Endothelial cell (in vitro differentiated cells): ENCODE measurements at regions not wholly inside any gene's neighbourhood (a gene's known extent, or its start where the extent isn't known, plus 50 kb on each side); places are given as distances from the start of the nearest gene placed in this dataset.

Experiments
- DNase-seq: peaks from one replicate; pipeline ENCODE4 v3.0.0; 2021; ENCODE audit warnings: low spot score
- H3K27ac Mint-ChIP-seq: one replicate; pipeline ENCODE4 v1.8.0; 2021; ENCODE audit warnings: mixed read lengths, inconsistent platforms; ENCODE audit not compliant: unreplicated experiment
- H3K27me3 Mint-ChIP-seq: one replicate; pipeline ENCODE4 v1.8.0; 2021; ENCODE audit warnings: mild to moderate bottlenecking, moderate library complexity, mixed read lengths, inconsistent platforms; ENCODE audit not compliant: unreplicated experiment
- H3K36me3 Mint-ChIP-seq: one replicate; pipeline ENCODE4 v1.8.0; 2021; ENCODE audit warnings: mild to moderate bottlenecking, low read depth, mixed read lengths, inconsistent platforms; ENCODE audit not compliant: unreplicated experiment
- H3K4me1 Mint-ChIP-seq: one replicate; pipeline ENCODE4 v1.8.0; 2021; ENCODE audit warnings: mild to moderate bottlenecking, mixed read lengths, inconsistent platforms; ENCODE audit not compliant: unreplicated experiment
- H3K4me3 Mint-ChIP-seq: one replicate; pipeline ENCODE4 v1.8.0; 2021; ENCODE audit warnings: mild to moderate bottlenecking, mixed read lengths, inconsistent platforms; ENCODE audit not compliant: unreplicated experiment
- H3K9me3 Mint-ChIP-seq: one replicate; pipeline ENCODE4 v1.8.0; 2021; ENCODE audit warnings: mixed read lengths, inconsistent platforms; ENCODE audit not compliant: unreplicated experiment
- CTCF ChIP-seq: fragments of 200-600 bp; sonication (generic); IDR thresholded peaks from one replicate; pipeline ENCODE4 v1.5.0; 2021; ENCODE audit warnings: antibody characterized with exemption; ENCODE audit not compliant: unreplicated experiment

- H3K27ac Mint-ChIP-seq: no peak overlapping the region
- no peaks in the 10 kb centered on the region for H3K4me1 Mint-ChIP-seq
- H3K4me3 Mint-ChIP-seq: no peak overlapping the region
- no peak for TF ChIP-seq CTCF
- H3K9me3 Mint-ChIP-seq: no peaks in the 10 kb centered on the region
- no peak for DNase-seq
- no peaks in the 10 kb centered on the region for H3K36me3 Mint-ChIP-seq
- no peaks in the 10 kb centered on the region for H3K27me3 Mint-ChIP-seq
These were observed 55.1 kb upstream of the SLC1A1 start for GRCh38 chr9:4435197-4435596.

- Mint-ChIP-seq H3K9me3 (no peaks in the 10 kb centered on the region), H3K4me1 (no peaks in the 10 kb centered on the region), H3K27ac (no peak overlapping the region), H3K27me3 (no peaks in the 10 kb centered on the region), H3K4me3 (no peak overlapping the region), H3K36me3 (no peaks in the 10 kb centered on the region)
- no peak for DNase-seq
- TF ChIP-seq CTCF: no peak
These were observed 56.9 kb upstream of the SLC1A1 start for GRCh38 chr9:4433379-4433778.

- Mint-ChIP-seq H3K36me3 (no peaks in the 10 kb centered on the region), H3K27me3 (no peaks in the 10 kb centered on the region), H3K4me3 (no peak overlapping the region), H3K9me3 (no peaks in the 10 kb centered on the region), H3K27ac (no peak overlapping the region), H3K4me1 (peaks cover 9% of the 10 kb centered on the region)
- TF ChIP-seq CTCF: no peak
- no peak for DNase-seq
These were observed 59.6 kb upstream of the SLC1A1 start for GRCh38 chr9:4430432-4431261.

- peak overlapping the region; percentile 94 for H3K27ac Mint-ChIP-seq
- H3K36me3 Mint-ChIP-seq: no peaks in the 10 kb centered on the region
- DNase-seq: peak; percentile 5
- H3K9me3 Mint-ChIP-seq: no peaks in the 10 kb centered on the region
- H3K27me3 Mint-ChIP-seq: no peaks in the 10 kb centered on the region
- H3K4me3 Mint-ChIP-seq: no peak overlapping the region
- peaks cover 53% of the 10 kb centered on the region for H3K4me1 Mint-ChIP-seq
- no peak for TF ChIP-seq CTCF
These were observed 64.8 kb upstream of the SLC1A1 start for GRCh38 chr9:4425319-4426045.

GRCh38 chr9:4424891-4425290 lies 65.4 kb upstream of the SLC1A1 start:
- Mint-ChIP-seq H3K36me3 (no peaks in the 10 kb centered on the region), H3K4me1 (peaks cover 53% of the 10 kb centered on the region), H3K9me3 (no peaks in the 10 kb centered on the region), H3K4me3 (peak overlapping the region; percentile 15), H3K27ac (peak overlapping the region; percentile 94), H3K27me3 (no peaks in the 10 kb centered on the region)
- TF ChIP-seq CTCF: no peak
- DNase-seq: peak; percentile 17
